NCI-H2171 (cell line): ENCODE measurements at regions not wholly inside any gene's neighbourhood (a gene's known extent, or its start where the extent isn't known, plus 50 kb on each side); places are given as distances from the start of the nearest gene placed in this dataset.

Experiments used
- DNase-seq: peaks from one replicate; lab custom pipeline; 2025; lab: John Stamatoyannopoulos, UW

GRCh38 chr5:2204366-2205184, 321.9 kb upstream of the IRX4 start:
- DNase-seq, result no peak

GRCh38 chr5:2203774-2204173, 321.0 kb upstream of the IRX4 start:
- no peak for DNase-seq

DNA sequence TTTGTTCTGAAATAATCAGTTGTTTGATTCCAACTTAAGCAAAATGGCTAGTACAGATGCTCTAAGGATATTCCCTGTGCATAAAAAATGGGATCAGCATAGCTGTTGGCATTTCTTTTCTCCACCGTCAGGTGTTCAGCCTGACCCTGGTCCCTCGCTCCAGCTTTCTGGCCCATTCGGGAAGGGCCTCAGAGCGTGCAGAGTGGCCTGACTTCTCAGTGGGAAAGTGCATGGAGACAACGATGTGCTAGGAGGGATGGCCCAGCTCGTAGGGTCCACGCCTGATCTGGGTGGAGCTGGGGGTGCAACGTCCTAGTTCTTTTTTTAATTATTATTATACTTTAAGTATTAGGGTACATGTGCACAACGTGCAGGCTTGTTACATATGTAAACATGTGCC, 319.1 kb upstream of the IRX4 start:
- no peak for DNase-seq

DNA sequence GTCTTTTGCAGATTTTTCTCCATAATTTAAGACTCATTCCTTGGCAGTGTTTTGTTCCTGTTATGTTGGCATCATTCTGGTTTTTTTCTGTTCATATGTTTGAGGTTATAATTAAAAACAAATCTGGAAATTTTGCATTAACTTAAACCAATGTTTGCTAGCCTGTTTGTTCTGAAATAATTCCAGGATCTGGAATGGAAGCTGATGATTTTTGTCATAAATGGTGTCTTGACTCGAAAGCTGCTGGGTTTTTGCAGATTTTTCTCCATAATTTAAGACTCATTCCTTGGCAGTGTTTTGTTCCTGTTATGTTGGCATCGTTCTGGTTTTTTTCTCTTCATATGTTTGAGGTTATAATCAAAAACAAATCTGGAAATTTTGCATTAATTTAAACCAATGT, 318.7 kb upstream of the IRX4 start:
- no peak for DNase-seq

GRCh38 chr5:2201011-2201410, 318.3 kb upstream of the IRX4 start:
- no peak for DNase-seq

- DNase-seq, result no peak
These were observed 317.7 kb upstream of the IRX4 start for GRCh38 chr5:2200261-2200950.

DNA sequence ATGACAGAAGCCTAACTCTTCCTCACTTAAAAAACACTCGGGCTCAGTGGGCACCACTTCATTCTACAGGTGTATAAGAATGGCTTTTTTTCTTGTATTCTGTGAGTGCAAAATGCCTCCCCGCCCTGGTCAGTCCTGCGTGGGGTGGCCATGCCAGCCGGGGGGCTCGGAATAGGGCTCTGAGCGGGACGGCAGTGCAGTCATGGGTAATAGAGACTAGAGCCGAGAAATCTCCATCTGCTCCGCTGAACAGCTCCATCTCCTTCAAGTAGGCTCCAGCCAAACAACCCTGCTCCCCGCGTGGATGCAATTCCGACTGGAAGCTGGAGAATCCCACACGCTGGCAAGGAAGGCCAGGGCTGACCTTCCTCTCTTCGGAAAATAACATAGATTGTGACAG, 317.0 kb upstream of the IRX4 start:
- DNase-seq, result no peak

- no peak for DNase-seq
These were observed 314.4 kb upstream of the IRX4 start for GRCh38 chr5:2196989-2197619.

GRCh38 chr5:2196416-2196815, 313.7 kb upstream of the IRX4 start:
- DNase-seq, result no peak

DNA sequence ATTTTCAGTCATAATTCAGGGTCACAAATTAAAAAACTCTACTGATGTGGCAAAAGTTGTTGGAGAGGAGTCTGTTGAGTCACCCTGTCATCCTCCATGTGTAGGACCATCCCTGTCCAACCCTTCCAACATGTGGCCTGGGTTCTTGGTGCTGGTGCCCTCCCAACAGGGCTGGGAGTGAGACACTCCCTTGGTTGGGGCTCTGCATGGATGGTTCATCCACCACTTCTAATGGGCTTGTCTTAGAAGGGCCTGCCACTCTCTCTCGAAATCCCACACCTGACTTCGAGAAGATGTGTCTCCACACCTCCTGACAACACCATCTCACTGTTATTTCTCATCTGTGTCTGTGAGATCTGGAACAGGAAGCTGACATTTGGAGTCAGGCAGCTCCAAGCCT, 312.2 kb upstream of the IRX4 start:
- DNase-seq, result no peak

DNA sequence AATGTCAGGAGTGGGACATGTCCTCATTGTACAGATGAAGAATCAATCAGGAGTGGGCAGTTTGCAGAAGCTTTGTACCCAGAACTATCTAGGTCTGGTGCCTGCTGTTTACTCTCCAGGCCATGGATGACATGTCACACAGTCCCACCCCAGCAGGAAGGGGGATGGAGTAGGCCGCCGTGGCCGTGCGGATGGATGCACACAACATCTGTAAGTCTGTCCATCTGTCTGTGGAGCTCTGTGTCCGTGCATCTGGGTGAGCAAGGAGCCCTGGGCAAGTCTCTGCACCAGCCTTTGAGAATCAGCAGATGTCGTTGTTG, 311.5 kb upstream of the IRX4 start:
- no peak for DNase-seq

- DNase-seq, result no peak
These were observed 311.0 kb upstream of the IRX4 start for GRCh38 chr5:2193542-2194235.

DNA sequence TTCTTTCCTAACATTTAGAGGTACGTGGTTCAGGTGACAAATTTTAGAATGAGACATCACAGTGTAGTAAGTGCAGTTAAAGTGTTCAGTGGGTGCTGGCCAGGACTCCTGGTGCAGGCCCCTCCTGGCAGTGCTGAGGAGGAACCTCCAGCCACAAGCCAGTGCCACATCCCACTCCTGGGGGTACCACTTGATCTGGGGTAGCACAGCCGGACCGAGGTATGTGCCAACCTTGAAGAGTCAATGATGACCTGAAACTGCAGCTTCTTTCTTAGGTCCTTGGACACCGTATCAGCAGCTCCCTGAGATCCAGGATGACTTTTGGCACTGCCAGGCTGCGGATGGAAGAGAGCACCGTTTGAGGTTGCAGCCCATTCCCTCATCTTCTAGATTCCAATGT, 310.4 kb upstream of the IRX4 start:
- DNase-seq, result no peak

- no peak for DNase-seq
These were observed 309.8 kb upstream of the IRX4 start for GRCh38 chr5:2192496-2192895.

DNA sequence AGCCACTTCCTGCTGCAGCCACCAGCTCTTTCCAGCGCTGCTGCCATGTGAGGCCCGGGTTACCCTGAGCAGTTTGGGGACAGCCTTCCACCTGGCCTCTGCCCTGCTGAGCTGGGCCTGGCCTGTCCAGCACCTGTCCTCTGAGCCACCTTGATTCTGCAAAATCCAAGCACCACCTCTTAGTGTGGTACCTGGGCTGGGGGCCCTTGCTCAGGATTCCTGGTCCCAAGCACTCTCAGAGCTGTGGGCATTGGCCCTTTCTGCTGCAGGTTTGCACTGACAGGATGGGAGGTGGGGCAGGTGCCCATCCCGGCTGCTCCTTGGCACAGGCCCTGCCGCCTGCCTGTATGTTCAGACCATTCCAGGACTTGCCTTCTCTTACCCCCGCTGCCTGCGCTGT, 309.2 kb upstream of the IRX4 start:
- DNase-seq, result no peak

DNA sequence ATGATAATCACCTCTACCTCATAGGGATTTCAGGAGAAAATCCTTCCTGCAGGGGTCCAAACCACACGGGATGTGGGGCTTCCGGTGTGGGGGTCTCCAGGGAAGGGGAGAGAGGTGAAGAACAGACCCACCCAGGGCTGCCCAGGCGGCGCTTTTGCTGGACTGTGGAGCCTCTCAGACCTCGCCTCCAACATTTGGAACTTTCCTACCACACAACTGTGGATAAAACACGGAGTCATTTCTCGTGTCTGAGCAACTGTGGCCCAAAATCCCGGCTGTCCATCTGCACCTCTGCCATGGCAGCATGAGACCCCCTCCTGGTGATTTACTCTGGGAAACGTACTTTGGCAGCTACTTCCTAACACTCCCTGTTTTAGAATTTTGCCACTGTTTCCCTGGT, 307.8 kb upstream of the IRX4 start:
- no peak for DNase-seq

GRCh38 chr5:2188661-2189060, 305.9 kb upstream of the IRX4 start:
- no peak for DNase-seq

- DNase-seq, result no peak
These were observed 305.4 kb upstream of the IRX4 start for GRCh38 chr5:2188137-2188536.

GRCh38 chr5:2187687-2188086, 305.0 kb upstream of the IRX4 start:
- no peak for DNase-seq

DNA sequence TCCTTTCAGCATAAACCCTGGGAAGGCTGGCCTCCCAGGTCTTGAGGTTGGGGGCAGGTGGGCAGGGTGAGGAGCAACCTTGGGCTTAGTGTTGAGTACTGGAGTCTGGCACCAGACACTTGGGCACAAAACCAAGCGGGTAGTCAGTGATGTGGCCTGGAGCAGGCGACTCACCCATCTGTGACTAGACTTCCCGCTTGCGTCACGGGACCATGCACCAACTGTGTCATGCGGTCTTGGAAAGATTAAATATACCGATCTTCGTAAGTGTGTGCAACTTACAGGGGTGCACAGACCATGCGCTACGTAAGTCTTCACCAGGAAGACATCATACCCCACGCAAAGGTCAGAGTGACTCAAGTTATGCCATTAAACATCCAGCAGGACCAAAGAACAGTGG, 304.4 kb upstream of the IRX4 start:
- no peak for DNase-seq

- no peak for DNase-seq
These were observed 303.8 kb upstream of the IRX4 start for GRCh38 chr5:2186472-2187015.

DNA sequence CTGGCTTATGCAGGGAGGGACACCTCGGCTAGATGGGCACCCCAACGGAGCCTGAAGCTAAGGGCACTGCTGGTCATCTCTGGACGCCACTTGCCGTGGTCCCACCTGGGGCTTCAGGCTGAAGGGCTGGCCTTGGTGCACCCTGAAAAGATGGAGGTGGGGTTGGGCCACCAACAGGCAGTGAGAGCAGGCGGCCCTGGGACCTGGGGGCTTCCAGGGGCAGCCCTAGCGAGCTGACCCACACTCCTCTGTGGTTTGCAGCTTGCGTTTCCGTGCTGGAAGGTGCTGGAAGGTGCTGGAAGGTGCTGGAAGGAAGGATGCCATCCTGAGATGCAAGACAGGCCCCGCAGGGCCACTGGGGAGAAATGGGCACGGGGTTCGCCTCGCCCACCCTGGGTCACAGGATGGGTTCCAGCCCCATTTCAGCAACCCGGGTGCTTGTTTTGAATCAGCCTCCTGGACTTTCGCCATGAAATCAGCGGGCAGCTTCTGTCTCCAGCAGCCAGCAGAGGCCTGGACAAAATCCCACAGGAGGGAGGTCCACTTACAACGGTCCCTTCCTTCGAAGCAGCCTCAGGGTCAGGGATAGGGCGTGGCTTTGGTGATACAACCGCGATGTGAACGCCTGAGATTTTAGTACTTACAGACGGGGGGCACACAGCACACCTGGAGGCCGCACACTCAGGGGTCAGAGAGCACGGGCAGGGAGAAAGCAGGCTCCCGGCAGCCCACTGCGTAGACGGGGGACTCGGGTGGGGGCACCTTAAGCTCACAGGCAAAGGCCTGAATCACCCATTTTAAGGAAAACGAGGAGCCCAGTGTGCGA, 303.1 kb upstream of the IRX4 start:
- no peak for DNase-seq
